ENCODE measurements at regions not wholly inside any gene's neighbourhood (a gene's known extent, or its start where the extent isn't known, plus 50 kb on each side); places are given as distances from the start of the nearest gene placed in this dataset.

DNA sequence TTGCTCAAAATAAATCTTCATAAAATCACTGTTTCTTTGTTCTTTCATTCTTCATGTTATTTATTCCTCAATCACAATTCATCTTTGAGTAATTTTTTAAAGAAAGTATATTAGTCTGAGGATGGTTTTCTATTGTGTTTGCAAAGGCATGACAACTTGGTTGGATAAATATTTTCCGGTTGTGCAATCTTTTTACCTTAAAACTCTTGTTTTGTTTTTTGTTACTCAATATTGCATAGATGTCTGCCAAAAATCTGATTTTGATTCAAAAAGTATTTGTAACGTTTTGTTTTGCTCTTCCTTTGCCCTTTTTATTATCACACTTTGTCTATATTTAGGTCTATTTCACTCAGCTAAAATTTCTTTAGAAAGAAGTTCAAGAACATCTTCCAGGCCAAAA lies 86.2 kb upstream of the SYT1 start:
- WGBS, 5 donors: 66 to 77% (median 73%) methylated on average over 2 of the region's 2 CpGs
- Histone ChIP-seq H3K27me3 (replicated peaks in 1 of 7) (no peaks in the 10 kb centered on the region), H3K4me3 (no peak overlapping the region), H3K27ac (no peak overlapping the region), H3K9me3 (no peaks in the 10 kb centered on the region), H3K4me1 (no peaks in the 10 kb centered on the region), H3K36me3 (no peaks in the 10 kb centered on the region)
- TF ChIP-seq, protein P1, sequence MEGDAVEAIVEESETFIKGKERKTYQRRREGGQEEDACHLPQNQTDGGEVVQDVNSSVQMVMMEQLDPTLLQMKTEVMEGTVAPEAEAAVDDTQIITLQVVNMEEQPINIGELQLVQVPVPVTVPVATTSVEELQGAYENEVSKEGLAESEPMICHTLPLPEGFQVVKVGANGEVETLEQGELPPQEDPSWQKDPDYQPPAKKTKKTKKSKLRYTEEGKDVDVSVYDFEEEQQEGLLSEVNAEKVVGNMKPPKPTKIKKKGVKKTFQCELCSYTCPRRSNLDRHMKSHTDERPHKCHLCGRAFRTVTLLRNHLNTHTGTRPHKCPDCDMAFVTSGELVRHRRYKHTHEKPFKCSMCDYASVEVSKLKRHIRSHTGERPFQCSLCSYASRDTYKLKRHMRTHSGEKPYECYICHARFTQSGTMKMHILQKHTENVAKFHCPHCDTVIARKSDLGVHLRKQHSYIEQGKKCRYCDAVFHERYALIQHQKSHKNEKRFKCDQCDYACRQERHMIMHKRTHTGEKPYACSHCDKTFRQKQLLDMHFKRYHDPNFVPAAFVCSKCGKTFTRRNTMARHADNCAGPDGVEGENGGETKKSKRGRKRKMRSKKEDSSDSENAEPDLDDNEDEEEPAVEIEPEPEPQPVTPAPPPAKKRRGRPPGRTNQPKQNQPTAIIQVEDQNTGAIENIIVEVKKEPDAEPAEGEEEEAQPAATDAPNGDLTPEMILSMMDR (IDR thresholded peaks at IDR 0.05 in 8 of 11, conservative IDR thresholded peaks at IDR 0.05 in 3 of 11): no peak
- no peak for TF ChIP-seq POLR2A (IDR thresholded peaks at IDR 0.05)
- TF ChIP-seq POLR2AphosphoS5 (IDR thresholded peaks at IDR 0.05): no peak
- intact Hi-C loops (cut with DNase I; ENCODE audit: low total_unique reads): no loop called here
- DNase-seq: no peak

DNA sequence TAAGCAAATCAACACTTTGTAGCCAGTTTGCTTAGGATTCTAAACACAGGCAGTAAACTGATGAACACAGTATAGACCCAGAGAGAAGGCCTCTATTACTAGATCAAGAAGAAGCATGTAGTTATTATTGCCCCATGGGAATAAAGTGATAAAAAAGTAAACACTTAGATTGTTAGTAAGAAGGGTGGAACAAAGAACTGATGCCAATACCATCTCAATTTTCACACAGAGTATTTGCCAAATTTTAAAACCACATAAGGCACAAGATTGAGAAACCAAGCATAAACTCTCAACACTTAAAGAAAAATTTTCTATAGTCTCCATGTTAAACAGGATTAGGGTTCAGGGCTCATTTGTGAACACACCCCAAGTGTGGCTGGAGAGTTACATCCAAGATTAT lies 77.0 kb upstream of the SYT1 start:
- TF ChIP-seq POLR2AphosphoS5 (IDR thresholded peaks at IDR 0.05) (no peak), POLR2A (IDR thresholded peaks at IDR 0.05) (no peak)
- TF ChIP-seq, protein P1 (IDR thresholded peaks at IDR 0.05 in 8 of 11, conservative IDR thresholded peaks at IDR 0.05 in 3 of 11): no peak
- Histone ChIP-seq H3K4me3 (no peak overlapping the region), H3K27ac (no peak overlapping the region), H3K36me3 (no peaks in the 10 kb centered on the region), H3K9me3 (no peaks in the 10 kb centered on the region), H3K4me1 (no peaks in the 10 kb centered on the region), H3K27me3 (replicated peaks in 1 of 7) (no peaks in the 10 kb centered on the region)
- intact Hi-C loops (cut with DNase I; ENCODE audit: low total_unique reads): no loop called here
- no peak for DNase-seq

DNA sequence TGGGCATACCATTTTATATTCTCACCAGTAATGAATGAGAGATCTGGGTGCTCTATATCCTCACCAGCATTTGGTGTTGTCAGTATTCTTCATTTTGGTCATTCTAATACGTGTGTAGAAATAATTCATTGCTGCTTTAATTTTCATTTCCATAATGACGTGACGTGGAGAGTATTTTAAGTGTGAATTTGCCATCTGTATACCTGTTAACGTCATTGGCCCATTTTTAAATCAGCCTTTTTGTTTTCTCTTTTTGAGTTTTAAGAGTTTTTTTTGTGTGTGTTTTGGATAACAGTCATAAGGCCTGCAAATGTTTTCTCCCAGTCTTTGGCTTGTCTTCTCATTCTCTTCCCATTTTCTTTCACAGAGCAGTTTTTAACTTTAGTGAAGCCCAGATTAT lies 74.4 kb upstream of the SYT1 start:
- H3K27me3 ChIP-seq (replicated peaks in 1 of 7): no peaks in the 10 kb centered on the region
- no peak overlapping the region for H3K4me3 ChIP-seq
- no peak for TF ChIP-seq POLR2AphosphoS5 (IDR thresholded peaks at IDR 0.05)
- TF ChIP-seq, protein P1 (IDR thresholded peaks at IDR 0.05 in 8 of 11, conservative IDR thresholded peaks at IDR 0.05 in 3 of 11): no peak
- no peak for TF ChIP-seq POLR2A (IDR thresholded peaks at IDR 0.05)
- DNase-seq: no peak
- H3K27ac ChIP-seq: no peak overlapping the region
- no peaks in the 10 kb centered on the region for H3K4me1 ChIP-seq
- H3K36me3 ChIP-seq: no peaks in the 10 kb centered on the region
- peaks cover 0 to 14% (median 0%) of the 10 kb centered on the region in 8 donors for H3K9me3 ChIP-seq
- WGBS, 5 donors: 72 to 82% (median 77%) methylated on average over 4 of the region's 4 CpGs
- intact Hi-C loops (cut with DNase I; ENCODE audit: low total_unique reads): no loop called here

DNA sequence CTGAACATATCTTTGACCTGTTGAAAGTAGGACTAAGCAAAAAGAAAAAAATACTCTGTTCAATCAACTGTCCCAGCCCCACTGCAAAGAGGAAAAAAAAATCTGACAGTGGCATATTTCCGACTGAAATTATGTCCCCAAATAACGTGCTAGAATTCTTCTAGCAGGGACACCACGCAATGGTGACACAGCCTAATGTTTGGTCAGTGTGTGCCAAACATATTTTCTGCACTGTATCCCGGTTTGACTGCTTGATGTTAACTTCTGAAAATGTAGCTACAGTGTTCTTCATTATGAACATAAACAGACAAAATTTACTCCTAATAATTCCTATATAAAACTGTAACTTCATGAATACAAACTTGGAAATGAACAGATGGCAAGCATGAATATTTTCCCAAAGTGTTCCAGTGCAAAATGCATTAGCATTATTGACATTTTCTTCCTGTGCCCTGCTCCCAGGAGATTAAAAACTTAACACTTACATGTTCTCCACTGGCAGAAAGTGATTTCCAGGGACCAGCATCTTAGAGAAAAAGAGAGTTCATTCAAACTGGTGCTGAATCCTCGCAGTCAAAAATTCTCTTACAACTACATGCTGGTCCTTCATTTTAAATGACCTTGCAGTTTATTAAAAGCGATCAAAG lies 72.4 kb upstream of the SYT1 start:
- intact Hi-C loops (cut with DNase I; ENCODE audit: low total_unique reads): no loop called here

More for the DNA sequence above, 72.4 kb upstream of the SYT1 start:
- WGBS, 5 donors: 80 to 87% (median 82%) methylated on average over 6 of the region's 6 CpGs
- Histone ChIP-seq H3K4me1 (no peaks in the 10 kb centered on the region), H3K36me3 (no peaks in the 10 kb centered on the region), H3K27me3 (replicated peaks in 1 of 7) (no peaks in the 10 kb centered on the region), H3K27ac (no peak overlapping the region), H3K9me3 (peaks cover 0 to 28% (median 4%) of the 10 kb centered on the region in 8 donors), H3K4me3 (no peak overlapping the region)
- no peak for DNase-seq
- TF ChIP-seq POLR2A (IDR thresholded peaks at IDR 0.05): no peak
- TF ChIP-seq, protein P1 (IDR thresholded peaks at IDR 0.05 in 8 of 11, conservative IDR thresholded peaks at IDR 0.05 in 3 of 11): no peak
- TF ChIP-seq POLR2AphosphoS5 (IDR thresholded peaks at IDR 0.05): no peak

Data from spleen (tissue), 11 donors.